Effector memory CD8-positive, alpha-beta T cell (primary cell): ENCODE measurements at regions not wholly inside any gene's neighbourhood (a gene's known extent, or its start where the extent isn't known, plus 50 kb on each side); places are given as distances from the start of the nearest gene placed in this dataset.

Experiments
- ATAC-seq: fragments of 150-1000 bp; cut with Tn5 transposase; replicated peaks from 2 replicates; pipeline ENCODE4 v1.10.0; 2021; ENCODE audit warnings: mild to moderate bottlenecking, moderate library complexity
- DNase-seq, 3 experiments: peaks; one replicate each; pipeline ENCODE4 v3.0.0; 2021
- H3K27ac Mint-ChIP-seq, 2 donors: one replicate each; pipeline ENCODE4 v1.8.0; 2022; ENCODE audit warnings: mild to moderate bottlenecking in 2 of 2, mixed read lengths in 2 of 2, moderate library complexity in 2 of 2
- H3K27me3 Mint-ChIP-seq, 2 donors: one replicate each; pipeline ENCODE4 v1.8.0; 2022; ENCODE audit warnings: mixed read lengths in 2 of 2
- H3K36me3 Mint-ChIP-seq: one replicate; pipeline ENCODE4 v1.8.0; 2022; ENCODE audit warnings: mild to moderate bottlenecking, moderate library complexity, mixed read lengths; ENCODE audit not compliant: insufficient read depth
- H3K4me1 Mint-ChIP-seq, 2 donors: one replicate each; pipeline ENCODE4 v1.8.0; 2022; ENCODE audit warnings: low read depth in 2 of 2, mixed read lengths in 2 of 2
- H3K4me3 Mint-ChIP-seq, 2 donors: one replicate each; pipeline ENCODE4 v1.8.0; 2022; ENCODE audit warnings: mild to moderate bottlenecking in 2 of 2, mixed read lengths in 2 of 2, moderate library complexity in 2 of 2
- H3K9me3 Mint-ChIP-seq, 2 donors: one replicate each; pipeline ENCODE4 v1.8.0; 2022; ENCODE audit warnings: mixed read lengths in 2 of 2

DNA sequence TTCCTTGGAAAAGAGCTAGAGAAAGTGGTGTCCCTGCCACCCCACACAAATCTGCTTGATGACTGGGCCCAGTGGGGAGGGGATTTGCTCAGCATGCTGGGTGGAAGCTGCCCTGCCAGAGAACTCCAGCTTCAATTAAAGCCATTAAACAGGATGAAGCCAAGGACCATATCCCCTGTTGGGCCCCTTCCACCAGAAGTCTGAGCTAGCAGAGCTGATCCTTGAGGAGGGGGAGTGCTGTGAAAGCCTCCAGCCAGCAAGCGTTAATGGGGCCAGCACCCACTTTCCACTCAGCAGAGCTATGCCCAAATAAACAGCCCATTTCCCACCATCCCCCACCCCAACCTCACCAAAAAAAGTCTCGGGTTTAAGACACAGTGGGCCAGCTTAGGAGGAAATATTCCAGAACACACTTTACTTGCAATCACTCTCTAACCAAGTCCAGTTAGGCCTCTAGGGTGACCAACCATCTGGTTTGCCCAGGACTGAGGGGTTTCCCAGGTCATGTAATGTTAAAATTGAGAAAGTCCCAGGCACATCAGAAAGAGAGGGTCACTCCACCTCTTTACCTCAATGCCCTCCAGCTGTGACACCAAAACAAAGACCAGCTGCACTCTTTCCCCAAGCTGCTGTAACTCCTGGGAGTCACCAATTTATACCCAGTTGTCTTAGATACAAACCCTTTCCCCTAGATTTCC is 132.3 kb downstream of the FOXI3 start:
- Mint-ChIP-seq H3K36me3 (no peaks in the 10 kb centered on the region), H3K27ac (no peak overlapping the region), H3K27me3 (peaks cover 14 to 38% of the 10 kb centered on the region in 2 donors), H3K4me1 (no peaks in the 10 kb centered on the region), H3K4me3 (no peak overlapping the region), H3K9me3 (peaks cover 0 to 2% of the 10 kb centered on the region in 2 donors)
- DNase-seq (no peak), ATAC-seq (no peak)

DNA sequence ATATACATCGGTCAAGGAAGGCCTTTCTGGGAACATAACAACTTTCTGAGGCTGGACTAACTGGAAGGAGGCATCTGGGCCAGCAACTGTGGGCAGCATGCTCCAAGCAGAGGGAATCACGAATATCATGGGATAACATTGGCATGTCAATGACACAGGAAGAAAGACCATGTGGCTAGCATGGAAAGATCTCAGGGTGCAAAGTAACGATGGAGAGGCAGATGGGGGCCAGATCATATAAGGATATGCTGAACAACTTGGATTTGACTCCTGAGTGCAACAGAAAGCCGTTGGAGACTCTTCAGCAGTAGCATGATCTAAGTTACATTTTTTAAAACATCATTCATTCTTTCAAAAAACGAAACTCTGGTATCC is 133.6 kb downstream of the FOXI3 start:
- Mint-ChIP-seq H3K4me3 (no peak overlapping the region), H3K36me3 (no peaks in the 10 kb centered on the region), H3K27me3 (peaks cover 14 to 38% of the 10 kb centered on the region in 2 donors), H3K4me1 (no peaks in the 10 kb centered on the region), H3K27ac (no peak overlapping the region), H3K9me3 (peaks cover 0 to 2% of the 10 kb centered on the region in 2 donors)
- DNase-seq (no peak), ATAC-seq (no peak)

DNA sequence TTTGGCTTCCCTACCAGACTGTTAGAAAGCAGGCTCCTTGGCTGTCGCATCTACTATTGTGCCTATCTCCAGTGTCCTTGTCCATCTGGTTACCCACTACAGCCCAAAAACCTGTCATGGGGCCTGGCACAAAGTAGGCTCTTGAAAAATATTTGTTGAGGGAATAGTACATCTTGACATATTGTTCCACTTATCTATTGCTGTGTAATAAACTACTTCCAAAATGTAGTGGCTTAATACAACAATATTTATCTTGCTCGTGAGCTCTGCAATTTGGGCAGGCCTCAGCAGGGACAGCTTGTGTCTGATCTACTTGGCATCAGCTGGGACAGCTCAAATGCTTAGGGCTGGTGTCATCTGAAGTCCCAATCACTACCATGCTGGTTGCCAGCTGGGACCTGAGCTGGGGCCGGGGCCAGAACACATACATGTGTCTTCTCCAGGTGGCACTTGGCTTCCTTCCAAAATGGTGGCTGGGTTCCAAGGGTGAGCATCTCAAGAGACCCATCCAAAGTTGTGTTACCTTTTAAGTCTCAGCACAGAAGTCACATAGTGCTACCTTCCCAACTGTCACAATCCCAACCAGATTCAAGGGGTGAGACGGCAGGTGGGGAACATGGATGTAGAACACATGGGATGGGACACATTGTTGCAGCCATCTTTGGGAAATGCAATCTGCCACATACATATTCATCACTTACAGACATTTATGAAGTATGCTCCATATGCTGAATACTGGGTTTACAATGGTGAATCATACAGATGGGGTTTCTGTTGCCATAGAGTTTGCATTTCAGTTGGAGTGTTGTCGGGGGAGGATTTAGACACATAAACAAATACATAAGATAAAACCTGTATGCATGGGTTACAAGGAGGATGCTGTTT is 134.2 kb downstream of the FOXI3 start:
- peaks cover 14 to 38% of the 10 kb centered on the region in 2 donors for H3K27me3 Mint-ChIP-seq
- no peak overlapping the region for H3K27ac Mint-ChIP-seq
- H3K4me1 Mint-ChIP-seq, result no peaks in the 10 kb centered on the region
- peaks cover 0 to 2% of the 10 kb centered on the region in 2 donors for H3K9me3 Mint-ChIP-seq
- DNase-seq, result no peak
- no peak for ATAC-seq
- H3K4me3 Mint-ChIP-seq, result no peak overlapping the region
- no peaks in the 10 kb centered on the region for H3K36me3 Mint-ChIP-seq

DNA sequence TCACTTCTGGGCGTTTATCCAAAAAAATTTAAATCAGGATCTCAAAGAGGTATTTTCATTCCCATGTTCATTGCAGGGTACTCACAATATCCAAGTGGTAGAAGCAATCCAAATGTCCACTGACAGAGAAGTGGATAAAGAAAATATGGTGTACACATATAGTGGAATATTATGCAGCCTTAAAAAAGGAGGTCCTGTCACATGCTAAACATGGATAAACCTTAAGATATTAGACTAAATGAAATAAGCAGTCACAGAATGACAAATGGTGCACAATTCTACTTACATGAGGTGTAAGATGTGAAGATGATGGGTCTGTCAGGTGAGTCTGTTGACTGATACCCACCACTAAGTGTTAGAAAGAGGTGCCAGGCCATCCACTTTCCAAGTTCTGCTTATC is 140.6 kb downstream of the THNSL2 start:
- Mint-ChIP-seq H3K4me3 (no peak overlapping the region), H3K36me3 (no peaks in the 10 kb centered on the region), H3K27ac (no peak overlapping the region), H3K9me3 (peaks cover 0 to 5% of the 10 kb centered on the region in 2 donors), H3K4me1 (no peaks in the 10 kb centered on the region), H3K27me3 (peaks cover 6 to 9% of the 10 kb centered on the region in 2 donors)
- ATAC-seq, result no peak
- DNase-seq, result no peak

DNA sequence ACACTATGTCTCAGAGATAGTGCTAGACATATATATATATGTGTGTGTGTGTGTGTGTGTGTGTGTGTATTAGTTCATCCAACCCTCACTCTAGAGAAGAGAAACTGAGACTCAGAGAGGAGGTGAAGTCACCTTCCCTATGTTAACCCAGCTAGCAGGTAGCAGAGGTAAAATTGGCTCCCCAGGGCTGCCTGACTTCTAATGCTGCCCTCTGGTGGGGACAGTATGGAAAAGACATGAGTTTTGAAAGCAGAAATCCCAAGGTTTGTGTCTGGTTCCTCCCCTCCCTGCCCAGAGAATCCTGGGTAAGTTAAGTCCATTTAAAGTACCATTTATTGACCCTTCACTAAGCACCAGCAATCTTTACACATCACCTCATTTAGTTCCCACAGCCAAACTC is 137.7 kb downstream of the THNSL2 start:
- Mint-ChIP-seq H3K4me3 (no peak overlapping the region), H3K9me3 (peaks cover 0 to 8% of the 10 kb centered on the region in 2 donors), H3K27me3 (peaks cover 11 to 17% of the 10 kb centered on the region in 2 donors), H3K4me1 (no peaks in the 10 kb centered on the region), H3K27ac (no peak overlapping the region), H3K36me3 (no peaks in the 10 kb centered on the region)
- ATAC-seq (no peak), DNase-seq (peak; percentile 12 to 24 (median 22))

DNA sequence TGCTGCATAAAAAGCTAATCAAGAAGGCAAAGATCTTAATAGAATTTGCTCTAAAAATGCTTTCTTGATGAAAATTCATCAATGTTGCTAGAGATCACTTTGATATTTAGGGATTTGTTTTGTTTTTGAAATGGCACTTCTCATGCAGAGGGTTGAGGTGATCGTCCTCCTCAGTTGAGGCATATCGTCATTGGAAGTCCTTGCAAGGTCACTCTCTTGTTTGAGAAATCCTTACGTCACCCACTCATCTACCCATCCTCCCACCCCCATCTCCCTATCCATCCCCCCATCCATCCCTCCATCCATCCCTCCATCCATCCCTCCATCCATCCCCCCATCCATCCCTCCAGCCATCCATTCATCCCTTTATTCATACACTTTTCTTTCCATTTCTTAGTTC is 133.7 kb downstream of the THNSL2 start:
- peaks cover 0 to 5% of the 10 kb centered on the region in 2 donors for H3K4me1 Mint-ChIP-seq
- peaks cover 0 to 8% of the 10 kb centered on the region in 2 donors for H3K9me3 Mint-ChIP-seq
- H3K27me3 Mint-ChIP-seq, result peaks cover 11 to 17% of the 10 kb centered on the region in 2 donors
- H3K27ac Mint-ChIP-seq, result no peak overlapping the region
- H3K4me3 Mint-ChIP-seq, result no peak overlapping the region
- DNase-seq, result no peak
- no peaks in the 10 kb centered on the region for H3K36me3 Mint-ChIP-seq
- ATAC-seq, result no peak

DNA sequence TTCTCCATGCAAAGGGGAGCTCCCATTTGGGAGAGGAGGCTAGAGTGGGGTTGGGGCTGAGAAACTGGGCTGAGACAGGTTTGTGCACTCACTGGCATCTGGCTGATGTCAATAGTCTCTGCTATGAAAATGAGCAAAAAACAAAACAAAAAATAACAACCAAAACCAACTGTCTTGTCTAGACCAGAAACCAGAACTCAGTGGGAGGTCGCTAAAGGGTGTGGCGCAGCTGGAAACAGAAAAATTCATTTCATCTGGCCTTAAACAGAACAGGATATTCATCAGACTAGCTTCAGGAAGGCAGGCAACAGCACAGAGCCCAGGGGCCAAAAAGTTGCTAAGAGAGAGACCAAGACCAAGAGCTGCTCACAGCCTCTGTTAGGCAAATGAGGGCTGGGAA is 126.1 kb downstream of the THNSL2 start:
- ATAC-seq (no peak), DNase-seq (no peak)
- H3K4me3 Mint-ChIP-seq, result no peak overlapping the region
- H3K4me1 Mint-ChIP-seq, result peaks cover 0 to 9% of the 10 kb centered on the region in 2 donors
- peak overlapping the region in 1 of 2 donors; percentile 12 for H3K27ac Mint-ChIP-seq
- H3K36me3 Mint-ChIP-seq, result no peaks in the 10 kb centered on the region
- H3K27me3 Mint-ChIP-seq, result peaks cover 0 to 3% of the 10 kb centered on the region in 2 donors
- H3K9me3 Mint-ChIP-seq, result no peaks in the 10 kb centered on the region

DNA sequence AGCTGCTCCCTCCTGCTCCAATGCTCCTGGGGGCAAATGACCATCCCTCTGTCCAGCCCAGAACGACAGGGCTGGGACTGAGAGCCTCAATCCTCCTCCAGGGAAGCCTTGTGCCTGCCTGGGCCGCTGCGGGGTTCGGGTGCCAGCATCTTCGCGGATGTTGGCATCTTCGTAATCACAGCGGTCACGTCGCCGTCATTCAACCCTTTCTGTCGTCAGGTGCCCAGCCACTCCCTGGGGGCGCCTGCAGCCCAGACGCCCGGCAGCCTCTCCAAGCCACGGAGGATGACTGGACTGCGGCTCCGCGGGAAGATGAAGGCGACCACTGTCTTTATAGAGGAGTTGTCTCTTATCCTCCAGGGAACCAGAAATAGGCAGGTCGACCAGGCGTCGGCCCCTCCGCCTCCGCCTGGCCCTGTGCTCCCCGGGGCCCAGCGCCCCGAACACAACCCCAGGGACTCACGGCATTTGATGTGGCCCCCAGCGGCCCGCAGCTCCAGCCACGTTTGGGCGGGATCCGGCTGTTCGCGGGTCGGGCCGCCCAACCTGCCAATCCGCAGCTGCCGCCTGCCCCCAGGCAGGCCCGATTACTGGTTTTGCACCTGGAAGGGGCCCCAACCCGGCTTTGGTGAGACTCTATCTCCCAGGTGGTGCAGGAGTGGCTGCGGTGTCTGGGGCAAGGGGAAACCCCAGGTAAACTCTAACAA is 113.9 kb downstream of the THNSL2 start:
- Mint-ChIP-seq H3K27me3 (peaks cover 16 to 28% of the 10 kb centered on the region in 2 donors), H3K4me1 (peaks cover 8% of the 10 kb centered on the region in 2 donors), H3K27ac (peak overlapping the region in 1 of 2 donors; percentile 60), H3K9me3 (no peaks in the 10 kb centered on the region), H3K4me3 (no peak overlapping the region), H3K36me3 (no peaks in the 10 kb centered on the region)
- peak; percentile 52 for ATAC-seq
- no peak for DNase-seq

DNA sequence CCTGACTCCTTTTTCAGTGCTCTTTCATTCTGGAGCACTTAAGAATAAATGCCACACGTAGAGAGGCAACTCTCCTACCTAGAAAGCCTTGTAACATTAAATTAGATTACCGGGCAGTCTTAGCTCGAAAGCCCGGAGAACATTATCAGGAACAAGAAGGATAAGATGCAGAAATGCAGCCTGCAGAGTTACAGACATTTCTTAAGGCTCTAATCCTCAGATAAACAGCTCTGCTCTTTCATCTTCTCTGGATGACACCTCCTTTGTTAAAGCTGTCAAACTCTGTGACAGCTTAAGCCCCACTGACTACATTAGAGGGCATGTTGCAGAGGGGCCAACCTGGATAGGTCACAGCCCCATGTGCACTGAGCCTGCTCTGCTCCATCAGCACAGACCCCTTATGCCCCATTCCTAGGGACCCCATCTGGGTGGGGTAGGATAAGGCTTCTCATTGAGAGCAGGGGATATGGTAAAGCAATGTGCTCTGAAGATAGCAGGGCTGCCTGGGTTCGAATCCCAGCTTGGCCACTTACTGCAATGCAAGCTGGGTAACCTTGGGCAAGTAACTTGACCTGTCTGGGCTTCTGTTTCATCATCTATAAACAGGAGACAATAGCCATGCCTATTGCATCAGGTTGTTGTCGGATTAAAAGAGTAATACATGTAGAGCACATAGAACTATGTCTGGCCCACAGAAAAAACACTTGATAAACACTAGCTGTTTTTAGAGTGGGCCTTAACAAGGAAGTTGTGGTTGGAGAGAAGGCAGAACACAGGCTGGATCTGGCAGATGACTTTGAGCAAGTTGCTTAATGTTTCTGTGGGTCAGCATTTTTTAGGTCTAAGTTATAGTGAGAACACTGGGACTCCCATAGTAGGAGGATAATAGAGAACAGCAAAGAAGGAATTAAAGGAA is 111.4 kb downstream of the THNSL2 start:
- peak; percentile 51 for ATAC-seq
- no peak for DNase-seq
- H3K9me3 Mint-ChIP-seq, result no peaks in the 10 kb centered on the region
- peak overlapping the region; percentile 5 to 33 for H3K4me3 Mint-ChIP-seq
- H3K4me1 Mint-ChIP-seq, result peaks cover 8% of the 10 kb centered on the region in 2 donors
- H3K36me3 Mint-ChIP-seq, result no peaks in the 10 kb centered on the region
- H3K27ac Mint-ChIP-seq, result peak overlapping the region in 1 of 2 donors; percentile 71
- H3K27me3 Mint-ChIP-seq, result peaks cover 16 to 32% of the 10 kb centered on the region in 2 donors

DNA sequence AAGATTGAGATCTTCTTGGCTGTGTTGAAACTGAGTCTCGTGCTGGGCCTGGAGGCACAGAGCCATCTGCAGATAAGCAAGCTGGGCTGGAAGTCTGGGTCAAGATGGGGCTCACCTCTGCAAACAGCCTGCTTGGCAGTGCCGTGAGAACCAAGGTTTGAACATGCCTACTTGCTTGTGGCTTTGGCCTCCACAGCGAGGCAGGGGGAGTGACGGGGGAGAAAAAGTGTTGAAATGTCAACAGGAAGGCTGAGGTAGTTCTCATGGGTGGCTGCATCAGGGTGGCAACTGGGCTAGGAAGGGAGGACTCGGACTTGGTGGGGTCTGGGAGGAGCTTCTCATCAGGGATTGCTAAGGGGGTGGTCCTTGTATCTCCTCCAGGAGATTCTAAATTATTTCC is 99.7 kb downstream of the THNSL2 start:
- Mint-ChIP-seq H3K36me3 (no peaks in the 10 kb centered on the region), H3K27ac (peak overlapping the region; percentile 71 to 75), H3K9me3 (no peaks in the 10 kb centered on the region), H3K4me3 (peak overlapping the region; percentile 7 to 24), H3K4me1 (peaks cover 9 to 20% of the 10 kb centered on the region in 2 donors), H3K27me3 (no peaks in the 10 kb centered on the region)
- DNase-seq (peak; percentile 15 to 32 (median 15)), ATAC-seq (peak; percentile 83)

DNA sequence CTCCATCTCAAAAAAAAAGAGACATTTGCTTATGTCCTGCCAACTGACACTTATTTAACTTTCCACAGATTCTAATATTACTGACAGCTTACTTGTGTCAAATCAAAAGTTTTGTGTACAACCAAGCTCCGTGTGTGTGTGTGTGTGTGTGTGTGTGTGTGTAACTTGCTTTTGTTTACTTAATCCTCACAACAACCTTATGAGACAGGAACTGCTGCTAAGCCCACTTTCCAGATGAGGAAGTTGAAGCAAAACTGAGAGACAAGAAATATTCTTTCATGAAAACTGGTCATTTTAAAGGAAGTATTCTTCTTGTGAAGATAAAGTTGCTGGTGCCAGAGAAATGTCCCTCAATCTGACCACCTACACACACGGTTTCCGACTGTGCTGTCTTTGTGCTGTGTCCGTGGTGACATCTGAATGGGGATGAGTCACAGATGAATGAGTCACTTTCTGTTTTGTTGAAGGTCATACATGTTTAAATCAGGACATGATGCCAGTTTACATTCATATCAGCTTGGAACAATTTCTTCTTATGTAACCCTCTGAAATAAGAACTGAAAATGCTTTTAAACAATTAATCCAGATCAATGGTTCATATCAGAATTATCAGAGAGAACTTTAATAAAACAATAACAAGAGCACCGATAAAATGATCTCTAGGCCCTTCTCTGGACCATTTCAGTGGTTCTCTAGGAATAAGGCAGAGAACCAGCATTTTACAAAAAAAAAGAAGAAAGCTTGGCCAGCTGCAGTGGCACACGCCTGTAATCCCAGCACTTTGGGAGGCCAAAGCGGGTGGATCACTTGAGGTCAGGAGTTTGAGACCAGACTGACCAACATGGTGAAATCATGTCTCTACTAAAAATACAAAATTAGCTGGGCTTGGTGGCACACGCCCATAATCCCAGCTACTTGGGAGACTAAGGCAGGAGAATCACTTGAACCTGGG is 95.5 kb downstream of the THNSL2 start:
- ATAC-seq, result peak; percentile 69
- peaks cover 0 to 18% of the 10 kb centered on the region in 2 donors for H3K27me3 Mint-ChIP-seq
- H3K27ac Mint-ChIP-seq, result peak overlapping the region; percentile 57 to 84
- peaks cover 9 to 20% of the 10 kb centered on the region in 2 donors for H3K4me1 Mint-ChIP-seq
- H3K36me3 Mint-ChIP-seq, result peaks cover 4% of the 10 kb centered on the region
- peak overlapping the region; percentile 5 to 38 for H3K4me3 Mint-ChIP-seq
- DNase-seq, result no peak
- H3K9me3 Mint-ChIP-seq, result no peaks in the 10 kb centered on the region

DNA sequence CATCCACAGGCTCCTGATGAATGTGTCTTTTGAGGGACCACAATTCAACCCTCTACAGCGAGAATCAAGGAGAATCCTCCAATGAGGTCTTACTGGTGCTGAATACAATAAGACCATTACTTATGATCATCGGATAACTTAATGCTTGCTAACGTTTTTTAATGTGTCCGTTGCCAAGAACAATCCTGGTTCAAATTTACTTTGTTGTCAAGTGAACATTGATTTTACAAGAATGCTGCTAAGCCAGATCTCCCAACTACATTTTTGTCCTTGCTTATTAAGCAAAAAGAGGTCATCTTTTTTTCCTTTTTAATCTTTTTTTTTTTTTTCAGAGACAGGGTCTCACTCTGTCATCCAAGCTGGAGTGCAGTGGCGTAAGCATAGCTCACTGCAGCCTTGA is 93.7 kb downstream of the THNSL2 start:
- Mint-ChIP-seq H3K36me3 (peaks cover 4% of the 10 kb centered on the region), H3K9me3 (no peaks in the 10 kb centered on the region), H3K4me1 (peaks cover 0 to 11% of the 10 kb centered on the region in 2 donors), H3K27me3 (peaks cover 0 to 18% of the 10 kb centered on the region in 2 donors), H3K4me3 (no peak overlapping the region), H3K27ac (no peak overlapping the region)
- ATAC-seq, result no peak
- DNase-seq, result no peak
